DMS 273 (cell line): ENCODE measurements at regions not wholly inside any gene's neighbourhood (a gene's known extent, or its start where the extent isn't known, plus 50 kb on each side); places are given as distances from the start of the nearest gene placed in this dataset.
"Not testable (repeated sequence)": the region's sequence is repeated elsewhere in the genome, so short reads cannot be mapped to it uniquely, and the experiment has no call there.

Experiments
- DNase-seq: peaks from one replicate; lab custom pipeline; 2025; ENCODE audit not compliant: unreplicated experiment; lab: John Stamatoyannopoulos, UW

DNA sequence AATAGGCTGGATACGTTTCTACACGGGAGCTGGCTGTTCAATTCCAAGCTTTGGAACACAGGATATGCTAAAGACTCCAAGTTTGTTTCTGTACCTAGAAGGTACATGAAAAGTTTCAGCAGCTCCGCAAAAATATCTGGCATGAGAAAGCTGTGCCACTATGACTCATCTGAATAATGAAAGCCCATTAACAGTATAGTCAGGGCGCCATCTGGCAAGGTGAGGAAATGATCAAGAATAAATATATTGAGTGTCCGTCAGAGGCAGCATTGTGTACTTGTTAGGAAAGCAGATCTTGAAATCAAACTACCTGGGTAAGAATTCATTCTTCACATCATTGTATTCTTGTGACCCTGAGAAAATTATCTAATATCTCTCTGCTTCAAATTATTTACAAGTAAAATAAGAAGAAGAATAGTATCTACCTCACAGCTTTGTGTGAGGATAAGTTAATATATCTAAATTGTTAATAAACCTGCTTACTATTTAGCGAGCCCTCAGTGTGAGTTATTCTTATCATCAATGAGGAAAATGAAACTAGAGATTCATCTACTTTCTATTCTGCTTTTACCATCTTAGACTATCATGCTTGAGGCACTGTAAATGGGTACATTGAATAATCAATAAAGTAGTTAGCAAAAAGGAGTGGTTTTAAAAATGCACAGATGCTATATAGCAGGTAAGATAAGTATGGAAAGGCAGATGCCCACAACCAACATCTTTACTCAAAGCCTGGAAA is 53.5 kb downstream of the FSCB start:
- peak; percentile 93 for DNase-seq

DNA sequence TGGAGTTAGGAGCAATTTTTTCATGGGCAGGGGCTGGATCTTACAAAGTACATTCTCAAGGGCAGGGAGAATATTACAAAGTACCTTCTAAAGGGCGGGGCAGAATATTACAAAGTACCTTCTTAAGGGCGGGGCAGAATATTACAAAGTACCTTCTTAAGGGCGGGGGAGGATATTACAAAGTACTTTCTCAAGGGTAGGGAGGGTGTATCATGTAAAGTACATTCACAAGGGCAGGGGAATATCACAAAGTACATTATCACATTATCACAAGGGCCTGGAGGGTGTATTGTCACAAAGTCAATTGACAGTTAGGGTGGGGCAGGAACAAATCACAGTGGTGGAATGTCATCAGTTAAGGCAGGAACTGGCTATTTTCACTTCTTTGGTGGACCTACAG is 56.9 kb downstream of the FSCB start:
- not testable (repeated sequence) for DNase-seq

DNA sequence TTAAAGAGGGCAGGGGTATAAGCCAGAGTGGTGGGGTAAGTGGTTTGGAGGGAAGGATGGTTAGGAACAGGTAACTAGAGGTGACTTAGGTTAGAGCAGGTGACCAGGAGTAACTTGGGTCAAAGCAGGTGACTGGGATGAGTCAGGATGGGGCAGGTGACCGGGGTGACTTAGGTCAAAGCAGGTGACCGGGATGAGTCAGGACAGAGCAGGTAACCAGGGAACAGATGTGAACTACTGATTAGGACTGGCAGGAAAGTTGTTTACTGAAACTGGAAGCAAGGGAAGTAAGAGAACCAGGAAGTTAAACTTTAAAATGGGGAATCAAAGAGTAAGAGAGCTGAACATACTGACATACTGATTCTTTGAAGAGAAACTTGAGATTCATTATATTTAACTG is 57.4 kb downstream of the FSCB start:
- DNase-seq = no peak

DNA sequence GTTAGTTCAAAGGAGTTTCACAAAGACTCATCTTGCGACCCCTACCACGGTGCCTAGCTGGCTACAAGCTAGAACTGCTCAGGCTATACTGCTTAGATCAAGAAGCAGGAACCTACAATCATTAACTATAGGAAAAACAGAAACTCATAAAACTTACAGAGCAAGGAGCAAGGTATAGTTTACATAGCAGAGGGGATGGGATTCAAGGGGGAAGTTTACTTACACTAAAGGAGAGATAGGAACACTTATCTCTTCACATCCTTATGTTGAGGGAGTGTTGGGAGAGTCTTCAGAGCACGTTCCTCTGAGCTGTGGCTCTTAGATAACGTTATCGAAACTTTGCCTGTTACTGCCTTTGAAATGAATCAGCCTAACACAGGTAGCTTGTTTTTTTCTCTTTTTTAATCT is 58.1 kb downstream of the FSCB start:
- DNase-seq = no peak

DNA sequence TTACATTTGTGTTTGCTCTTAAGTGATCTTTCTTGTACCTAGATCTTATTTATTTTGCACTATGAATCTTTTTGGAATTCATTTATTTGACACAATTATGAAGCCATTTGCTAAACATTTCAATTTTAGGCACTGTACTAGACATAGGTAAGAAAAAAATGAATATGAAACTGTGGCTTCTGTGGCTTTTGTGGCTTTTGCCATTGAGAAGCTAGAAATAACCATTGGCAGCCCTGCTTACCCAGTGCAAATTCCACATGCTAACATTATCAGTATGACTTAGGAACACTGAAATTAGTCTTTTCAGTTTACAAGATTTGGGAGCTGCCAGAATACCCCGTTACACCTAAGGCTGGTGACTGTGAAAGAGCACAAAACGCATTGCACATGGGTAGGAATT is 60.1 kb downstream of the FSCB start:
- DNase-seq = no peak

DNA sequence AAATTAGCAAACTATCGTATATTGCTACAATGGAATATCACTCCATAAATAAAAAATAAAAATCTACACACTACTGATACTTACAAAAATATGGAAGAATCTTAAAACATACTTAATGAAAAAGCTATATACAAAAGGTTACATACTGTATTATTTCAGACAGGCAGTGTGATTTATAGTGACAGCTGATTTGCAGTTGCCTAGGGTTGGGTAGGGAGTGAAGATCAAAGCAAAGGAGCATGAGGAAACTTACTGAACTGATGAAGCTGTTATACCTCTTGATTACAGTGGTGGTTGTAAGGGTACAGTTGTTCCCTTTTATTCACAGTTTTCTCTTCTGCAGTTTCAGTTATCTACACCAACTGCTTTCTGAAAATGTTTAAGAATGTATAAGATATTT is 62.6 kb downstream of the FSCB start:
- no peak for DNase-seq

DNA sequence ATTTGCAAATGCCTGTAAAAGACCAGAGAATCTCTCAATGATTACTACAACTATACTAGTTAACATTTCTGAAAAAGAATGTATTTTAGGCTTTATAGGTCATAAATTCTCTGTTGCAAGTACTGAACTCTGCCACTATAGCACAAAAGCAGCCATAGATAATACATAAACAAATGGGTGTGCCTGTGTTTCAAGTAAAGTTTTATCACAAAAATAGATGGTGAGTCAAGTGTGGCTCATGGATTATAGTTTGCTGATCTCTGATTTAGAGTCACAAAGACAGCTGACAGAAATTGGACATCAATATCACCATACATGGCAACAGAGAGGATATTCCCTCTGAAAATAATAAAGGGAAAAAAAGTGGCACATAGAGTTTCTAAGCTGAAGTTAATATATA is 68.1 kb downstream of the FSCB start:
- no peak for DNase-seq

DNA sequence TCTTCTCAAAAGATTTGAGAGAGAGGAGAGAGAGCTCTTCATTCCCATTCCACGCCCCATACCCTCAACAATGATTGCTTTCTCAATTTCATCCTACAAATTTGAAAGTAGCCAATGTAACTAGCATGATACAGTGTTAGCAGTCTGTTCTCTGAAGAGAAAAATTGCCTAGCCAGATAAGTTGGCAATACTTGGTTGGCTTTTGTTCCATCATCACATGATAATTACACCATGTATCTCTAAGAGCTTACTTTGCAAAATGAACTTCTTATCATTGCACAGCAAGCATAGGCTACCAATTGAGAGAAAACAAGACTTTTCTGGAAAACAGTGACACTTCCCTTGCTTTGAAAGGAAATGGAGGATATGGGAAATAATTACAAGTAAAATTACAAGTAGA is 68.9 kb downstream of the FSCB start:
- no peak for DNase-seq

DNA sequence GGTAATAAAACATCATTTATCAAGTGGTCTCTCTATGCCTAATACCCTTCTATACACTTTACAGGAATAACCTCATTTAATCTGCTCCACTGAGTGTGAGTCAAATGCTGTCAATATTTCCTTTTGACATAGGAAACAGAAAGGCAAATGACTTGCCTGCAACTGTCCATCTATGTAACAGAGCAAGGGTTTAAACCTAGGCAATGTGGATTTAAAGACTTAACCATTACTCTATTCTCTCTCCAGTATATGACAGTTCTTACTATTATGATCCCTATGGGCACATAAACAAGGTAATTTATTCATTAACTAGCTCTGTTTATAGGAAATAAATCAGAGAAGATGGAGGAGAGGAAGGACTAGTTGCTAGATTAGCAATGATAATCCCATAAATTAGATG is 70.6 kb downstream of the FSCB start:
- DNase-seq = no peak

DNA sequence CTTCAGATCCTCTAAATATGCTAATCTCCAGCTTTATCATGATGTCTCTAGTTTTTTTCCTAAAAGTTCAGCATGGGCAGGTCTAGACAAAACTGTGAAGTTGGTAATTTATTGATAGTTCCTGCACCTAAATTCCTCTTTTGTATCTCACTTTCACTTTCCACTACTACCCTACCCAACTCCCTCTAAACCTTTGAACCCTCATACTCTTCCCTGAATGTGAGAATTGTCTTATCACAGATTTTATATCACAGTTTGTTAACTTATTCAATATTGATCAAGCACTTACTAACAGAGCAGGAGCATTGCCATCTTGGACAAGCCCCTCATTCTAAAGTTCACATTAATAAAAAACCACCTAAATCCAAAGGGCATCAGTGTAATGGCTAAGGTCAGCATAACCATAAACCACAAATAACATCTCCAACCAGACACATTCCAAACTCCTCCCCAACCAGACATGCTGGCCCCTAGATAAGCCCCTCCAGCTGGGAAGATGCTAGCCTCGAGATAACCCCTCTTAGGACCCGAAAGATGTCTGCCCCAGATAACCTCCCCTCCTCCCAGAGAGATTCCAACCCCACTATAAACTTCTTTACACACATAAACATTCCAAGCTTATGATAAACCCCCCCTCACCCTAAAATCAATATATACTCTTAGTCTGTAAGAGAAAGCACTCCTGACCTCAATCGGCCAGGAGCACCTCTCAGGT is 78.7 kb downstream of the FSCB start:
- no peak for DNase-seq

DNA sequence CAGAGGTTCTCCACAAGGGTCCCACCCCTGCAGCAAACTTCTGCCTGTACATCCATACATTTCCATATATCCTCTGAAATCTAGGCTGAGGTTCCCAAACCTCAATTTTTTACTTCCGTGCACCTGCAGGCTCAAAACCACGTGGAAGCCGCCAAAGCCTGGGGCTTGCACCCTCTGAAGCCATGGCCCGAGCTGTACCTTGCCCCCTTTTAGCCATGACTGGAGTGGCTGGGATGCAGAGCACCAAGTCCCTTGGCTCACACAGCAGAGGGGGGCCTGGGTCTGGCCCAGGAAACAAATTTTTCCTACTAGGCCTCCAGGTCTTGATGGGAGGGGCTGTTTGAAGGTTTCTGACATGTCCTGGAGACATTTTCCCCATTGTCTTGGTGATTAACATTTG is 84.4 kb downstream of the FSCB start:
- DNase-seq = no peak

DNA sequence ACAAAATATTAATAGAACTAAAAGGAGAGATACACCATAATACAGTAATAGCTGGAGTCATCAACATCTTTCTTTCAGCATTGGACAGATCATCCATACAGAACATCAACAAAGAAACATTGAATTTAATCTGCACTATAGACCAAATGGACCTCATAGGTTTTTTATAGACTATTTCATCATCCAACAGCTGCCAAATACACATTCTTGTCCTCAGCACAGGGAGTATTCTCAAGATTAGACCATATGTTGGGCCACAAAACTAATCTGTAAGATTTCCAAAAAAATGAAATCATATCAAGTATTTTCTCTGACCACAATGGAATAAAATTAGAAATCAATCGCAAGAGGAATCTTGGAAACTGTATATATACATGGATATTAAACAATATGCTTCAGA is 86.9 kb downstream of the FSCB start:
- peak; percentile 5 for DNase-seq

DNA sequence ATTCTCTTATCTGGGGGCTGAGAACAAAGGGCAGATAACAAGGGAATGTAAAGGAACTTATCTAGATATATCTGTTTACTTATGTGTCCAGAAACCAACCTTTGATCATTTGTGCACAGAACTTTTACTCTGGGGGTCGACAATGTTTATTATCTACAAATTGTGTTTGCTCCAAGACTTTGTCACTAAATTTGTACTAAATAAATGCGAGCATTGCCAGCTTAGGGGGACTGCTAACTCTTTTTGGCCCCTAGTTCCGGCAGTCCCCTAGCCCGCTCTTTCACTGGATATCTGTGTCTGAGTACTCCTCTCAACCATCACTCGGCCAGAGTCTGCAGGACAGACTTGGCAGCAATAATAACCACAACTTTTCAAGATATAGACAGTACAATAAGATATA is 88.2 kb downstream of the FSCB start:
- DNase-seq = no peak

DNA sequence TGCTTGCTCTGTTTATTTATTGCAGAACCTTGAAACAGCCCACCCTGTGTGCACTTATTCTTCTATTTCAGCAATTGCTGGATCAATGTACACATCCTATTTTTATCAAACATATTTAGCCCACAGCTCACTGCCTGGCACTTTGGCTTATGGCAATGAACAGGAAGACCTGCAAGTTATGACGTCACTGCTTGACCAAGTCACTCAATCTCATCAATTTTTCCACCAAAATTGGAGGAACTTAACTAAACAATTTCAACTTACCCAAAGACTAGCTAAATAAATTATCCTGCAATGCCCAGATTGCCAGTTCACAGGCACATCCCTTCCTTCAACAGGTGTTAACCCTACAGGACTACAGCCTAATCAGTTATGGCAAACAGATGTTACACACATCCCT is 89.3 kb downstream of the FSCB start:
- DNase-seq = no peak

DNA sequence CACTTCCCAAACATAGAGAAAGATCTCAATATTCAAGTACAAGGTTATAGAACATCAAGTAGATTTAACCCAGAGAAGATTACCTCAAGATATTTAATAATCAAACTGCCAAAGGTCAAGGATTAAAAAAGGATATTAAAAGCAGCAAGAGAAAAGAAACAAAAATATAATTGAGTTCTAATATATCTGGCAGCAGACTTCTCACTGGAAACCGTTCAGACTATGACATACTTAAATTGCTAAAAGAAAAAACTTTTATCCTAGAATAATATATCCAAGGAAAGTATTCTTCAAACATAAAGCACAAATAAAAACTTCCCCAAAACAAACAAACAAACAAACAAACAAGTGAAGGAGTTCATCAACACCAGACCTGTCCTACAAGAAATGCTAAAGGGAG is 92.4 kb downstream of the FSCB start:
- DNase-seq = no peak

DNA sequence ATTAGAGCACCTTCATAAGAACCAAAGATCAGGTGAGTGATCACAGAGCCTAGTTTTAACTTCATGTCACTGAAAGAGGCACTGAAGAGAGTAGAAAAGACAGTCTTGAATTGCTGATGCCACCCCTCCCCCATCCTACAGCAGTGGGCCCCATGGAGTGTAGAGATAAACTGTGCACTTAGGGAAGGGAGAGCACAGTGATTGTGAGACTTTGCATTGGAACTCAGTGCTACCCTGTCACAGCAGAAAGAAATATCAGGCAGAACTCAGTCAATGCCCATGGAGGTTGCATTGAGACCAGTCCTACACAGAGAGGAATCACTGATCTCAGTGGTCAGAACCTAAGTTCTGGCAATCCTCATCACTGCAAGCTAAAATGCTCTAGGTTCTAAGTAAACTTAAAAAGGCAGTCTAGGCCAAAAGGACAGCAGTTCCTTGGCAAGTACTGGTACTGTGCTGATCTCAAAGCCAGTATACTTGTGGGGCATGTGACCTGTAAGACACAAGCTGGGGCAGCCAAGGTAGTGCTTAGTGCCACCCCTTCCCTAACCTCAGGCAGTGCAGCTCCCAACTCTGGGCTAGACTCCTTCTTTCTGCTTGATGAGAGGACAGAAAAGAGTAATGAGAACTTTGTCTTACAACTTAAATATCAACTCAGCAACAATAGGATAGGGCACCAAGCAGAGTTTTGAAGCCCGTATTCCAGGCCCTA is 94.1 kb downstream of the FSCB start:
- no peak for DNase-seq

DNA sequence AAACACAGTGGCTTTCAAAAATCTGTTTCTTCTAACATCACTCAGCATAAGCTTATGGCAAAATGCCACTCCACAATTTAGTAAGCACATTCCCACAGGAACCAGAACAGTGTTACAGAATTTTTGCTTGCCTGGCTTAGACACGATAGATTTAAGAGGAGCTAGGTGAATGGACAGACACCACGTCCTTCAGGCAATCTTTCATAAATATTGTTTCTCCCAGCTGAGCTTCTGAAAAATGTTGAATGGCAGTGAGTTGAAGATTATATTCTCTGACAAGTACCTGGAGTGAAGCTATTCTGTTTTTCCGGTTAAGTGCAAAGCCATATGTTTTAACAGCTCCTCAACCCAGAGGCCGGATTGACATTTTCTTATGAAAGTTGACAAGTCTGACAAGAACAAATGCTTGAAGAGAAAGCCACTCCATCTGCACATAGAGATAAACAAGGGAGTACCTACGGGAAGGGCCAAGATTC is 102.0 kb downstream of the FSCB start:
- peak; percentile 36 for DNase-seq

DNA sequence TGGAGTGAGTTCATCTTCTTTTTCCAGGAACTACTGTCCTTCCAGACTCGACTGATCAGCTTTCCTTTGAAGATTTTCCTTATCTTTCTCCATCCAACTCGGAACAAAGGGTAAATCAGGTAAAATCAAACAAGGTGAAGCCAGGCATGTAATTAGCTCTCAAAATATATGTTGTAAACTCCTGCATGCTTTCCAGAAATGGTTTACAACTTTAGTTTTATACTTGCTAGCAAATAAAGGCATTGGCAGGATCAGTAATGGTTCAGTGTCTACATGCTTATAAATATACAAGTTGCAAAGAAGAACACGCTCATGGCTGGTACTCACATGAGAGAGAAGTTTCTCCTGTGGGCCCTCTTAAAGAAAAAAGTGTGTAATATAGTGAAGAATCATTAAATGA is 102.5 kb downstream of the FSCB start:
- no peak for DNase-seq

DNA sequence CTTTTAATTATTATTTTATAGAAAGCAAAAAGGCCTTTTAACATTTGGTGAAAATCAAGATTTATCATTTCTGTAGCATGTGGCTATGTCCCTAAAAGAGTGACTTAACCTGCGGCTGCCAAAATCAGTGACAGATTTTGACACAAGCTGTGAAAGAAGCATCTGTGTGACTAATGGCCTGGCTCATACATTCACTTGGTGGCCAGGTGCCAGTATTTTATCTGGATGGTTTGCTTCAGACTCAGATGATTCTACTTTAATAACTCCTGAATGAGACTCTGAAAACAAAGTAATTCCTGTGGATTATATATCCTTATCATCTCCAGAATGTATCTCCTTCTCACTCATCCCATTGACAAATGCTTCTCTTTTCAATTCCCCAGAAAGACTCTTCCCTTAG is 103.0 kb downstream of the FSCB start:
- DNase-seq = peak; percentile 75

DNA sequence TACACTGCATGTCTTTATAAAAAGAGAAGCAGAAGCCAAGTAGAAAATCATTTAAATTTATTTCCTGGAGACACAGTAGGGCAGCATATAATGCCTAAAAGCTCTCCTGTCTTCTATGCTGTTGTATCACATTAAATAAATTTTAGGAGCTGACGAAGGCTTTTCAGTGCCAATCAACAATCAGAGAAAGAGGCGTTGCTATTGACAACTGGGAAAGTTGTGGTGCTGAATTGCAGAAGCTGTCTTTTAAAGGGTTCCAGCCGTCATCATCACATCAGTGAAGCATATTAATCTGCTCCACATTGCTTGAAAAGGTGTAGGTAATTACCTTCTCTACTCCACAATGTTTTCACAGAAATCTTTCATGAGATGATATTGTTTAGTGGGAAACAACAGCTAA is 103.9 kb downstream of the FSCB start:
- peak; percentile 5 for DNase-seq

DNA sequence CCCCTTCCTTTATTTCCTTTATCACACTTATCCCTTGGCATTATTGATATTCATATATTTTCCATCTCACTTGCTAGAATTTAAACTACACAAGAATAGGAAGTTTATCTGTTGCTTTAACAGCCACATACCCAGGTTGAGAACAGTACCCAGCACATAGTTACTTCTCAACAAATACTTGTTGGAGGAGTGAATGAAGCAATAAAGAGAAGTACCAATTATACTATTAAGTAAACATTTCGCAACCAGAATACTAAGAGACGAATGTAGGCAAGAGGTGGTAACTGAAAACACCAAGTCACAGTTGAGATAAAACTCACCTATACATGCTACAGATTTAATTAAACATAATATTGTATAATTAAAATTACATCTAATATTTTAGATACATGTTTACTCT is 110.9 kb downstream of the FSCB start:
- DNase-seq = no peak

DNA sequence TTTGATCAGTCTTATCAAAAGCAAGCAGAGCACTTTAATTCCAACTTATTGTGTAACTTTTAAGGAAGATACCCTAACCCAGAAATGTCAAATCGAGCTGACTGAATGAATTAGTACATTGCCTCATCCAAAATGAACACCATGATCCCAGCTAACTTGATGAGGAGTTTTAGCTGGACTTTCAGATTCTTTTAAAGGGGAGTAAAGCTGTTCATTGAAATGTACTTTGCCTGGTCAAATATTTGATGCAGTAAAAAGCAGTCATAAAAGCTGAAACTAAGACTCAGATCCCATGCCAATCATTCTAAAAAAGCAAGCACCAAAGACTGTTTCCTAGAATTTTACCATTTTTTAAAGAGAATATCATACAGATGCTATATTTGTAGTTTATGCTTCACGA is 114.1 kb downstream of the FSCB start:
- no peak for DNase-seq
